ENCODE measurements at regions not wholly inside any gene's neighbourhood (a gene's known extent, or its start where the extent isn't known, plus 50 kb on each side); places are given as distances from the start of the nearest gene placed in this dataset.

DNA sequence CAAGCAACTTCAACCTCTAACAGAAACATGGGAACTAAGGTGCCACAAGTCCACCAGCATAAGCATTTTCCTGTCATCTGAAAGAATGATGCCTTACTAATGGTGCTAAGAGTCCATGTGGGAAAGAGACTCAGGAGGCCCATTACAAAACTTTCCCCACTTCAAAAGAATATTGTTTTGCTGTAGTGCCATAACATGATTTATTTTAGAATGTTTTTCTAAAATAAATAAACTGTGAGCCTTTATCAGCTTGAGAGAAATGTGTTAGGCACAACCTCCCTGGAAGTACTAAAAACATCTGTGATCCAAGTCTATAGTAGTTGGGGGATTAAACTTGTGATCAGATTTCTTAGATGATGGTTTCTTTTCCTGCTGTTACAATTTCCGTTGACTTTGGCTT is 330.1 kb upstream of the MAP3K7 start:
- DNase-seq (ENCODE audit: low read depth, low spot score): no peak
- no peak overlapping the region for H3K4me3 ChIP-seq (ENCODE audit: low read depth, low read length)
- H3K27me3 ChIP-seq (ENCODE audit: control insufficient read depth, insufficient read depth, low read length): no peaks in the 10 kb centered on the region
- H3K27ac ChIP-seq (ENCODE audit: low read depth, low read length): no peak overlapping the region
- TF ChIP-seq, protein P1, sequence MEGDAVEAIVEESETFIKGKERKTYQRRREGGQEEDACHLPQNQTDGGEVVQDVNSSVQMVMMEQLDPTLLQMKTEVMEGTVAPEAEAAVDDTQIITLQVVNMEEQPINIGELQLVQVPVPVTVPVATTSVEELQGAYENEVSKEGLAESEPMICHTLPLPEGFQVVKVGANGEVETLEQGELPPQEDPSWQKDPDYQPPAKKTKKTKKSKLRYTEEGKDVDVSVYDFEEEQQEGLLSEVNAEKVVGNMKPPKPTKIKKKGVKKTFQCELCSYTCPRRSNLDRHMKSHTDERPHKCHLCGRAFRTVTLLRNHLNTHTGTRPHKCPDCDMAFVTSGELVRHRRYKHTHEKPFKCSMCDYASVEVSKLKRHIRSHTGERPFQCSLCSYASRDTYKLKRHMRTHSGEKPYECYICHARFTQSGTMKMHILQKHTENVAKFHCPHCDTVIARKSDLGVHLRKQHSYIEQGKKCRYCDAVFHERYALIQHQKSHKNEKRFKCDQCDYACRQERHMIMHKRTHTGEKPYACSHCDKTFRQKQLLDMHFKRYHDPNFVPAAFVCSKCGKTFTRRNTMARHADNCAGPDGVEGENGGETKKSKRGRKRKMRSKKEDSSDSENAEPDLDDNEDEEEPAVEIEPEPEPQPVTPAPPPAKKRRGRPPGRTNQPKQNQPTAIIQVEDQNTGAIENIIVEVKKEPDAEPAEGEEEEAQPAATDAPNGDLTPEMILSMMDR (IDR thresholded peaks at IDR 0.05; ENCODE audit: low read depth, low read length): no peak
- ChIA-PET CTCF (no interaction called here), POLR2A (no interaction called here)
- H3K9me3 ChIP-seq (ENCODE audit: control insufficient read depth, insufficient read depth, low read length): no peaks in the 10 kb centered on the region

DNA sequence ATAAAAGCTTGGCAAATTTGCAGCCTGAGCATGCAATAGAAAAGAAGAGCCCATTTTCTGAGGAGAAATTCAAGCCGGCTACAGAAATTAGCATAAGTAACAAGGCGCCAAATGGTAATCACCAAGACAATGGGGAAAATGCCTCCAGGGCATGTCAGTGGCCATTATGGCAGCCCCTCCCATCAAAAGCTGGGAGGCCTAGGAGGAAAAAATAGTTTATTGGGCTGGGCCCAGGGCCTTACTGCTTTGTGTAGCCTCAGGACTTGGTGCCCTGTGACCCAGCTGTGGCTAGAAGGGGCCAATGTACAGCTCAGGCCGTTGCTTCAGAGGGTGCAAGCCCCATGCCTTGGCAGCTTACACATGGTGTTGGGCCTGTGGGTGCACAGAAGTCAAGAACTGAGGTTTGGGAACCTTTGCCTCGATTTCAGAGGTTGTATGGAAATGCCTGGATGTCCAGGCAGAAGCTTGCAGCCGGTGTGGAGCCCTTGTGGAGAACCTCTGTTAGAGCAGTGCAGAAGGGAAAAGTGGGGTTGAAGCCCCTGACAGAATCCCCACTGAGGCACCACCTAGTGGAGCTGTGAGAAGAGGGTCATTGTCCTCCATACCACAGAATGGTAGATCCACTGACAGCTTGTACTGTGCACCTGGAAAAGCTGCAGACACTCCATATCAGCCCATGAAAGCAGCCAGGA is 328.5 kb upstream of the MAP3K7 start:
- no peak for DNase-seq (ENCODE audit: low read depth, low spot score)
- no peak overlapping the region for H3K27ac ChIP-seq (ENCODE audit: low read depth, low read length)
- CTCF ChIA-PET: no interaction called here
- TF ChIP-seq, protein P1 (IDR thresholded peaks at IDR 0.05; ENCODE audit: low read depth, low read length): no peak
- no peak overlapping the region for H3K4me3 ChIP-seq (ENCODE audit: low read depth, low read length)
- POLR2A ChIA-PET: no interaction called here
- no peaks in the 10 kb centered on the region for H3K27me3 ChIP-seq (ENCODE audit: control insufficient read depth, insufficient read depth, low read length)
- no peaks in the 10 kb centered on the region for H3K9me3 ChIP-seq (ENCODE audit: control insufficient read depth, insufficient read depth, low read length)

DNA sequence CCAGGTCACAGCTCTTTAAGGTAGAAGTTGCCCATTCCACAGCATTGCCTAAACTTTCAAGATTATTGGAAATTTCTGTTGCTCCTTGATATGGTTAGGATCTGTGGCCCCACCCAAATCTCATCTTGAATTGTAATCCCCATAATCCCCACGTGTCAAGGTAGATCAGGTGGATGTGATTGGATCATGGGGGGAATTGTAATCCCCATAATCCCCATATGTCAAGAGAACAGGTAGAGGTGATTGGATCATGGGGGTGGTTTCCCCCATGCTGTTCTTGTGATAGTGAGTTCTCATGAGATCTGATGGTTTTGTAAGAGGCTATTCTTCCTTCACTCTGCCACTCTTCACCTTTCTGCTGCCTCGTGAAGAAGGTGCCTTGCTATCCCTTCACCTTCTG is 327.4 kb upstream of the MAP3K7 start:
- H3K9me3 ChIP-seq (ENCODE audit: control insufficient read depth, insufficient read depth, low read length): no peaks in the 10 kb centered on the region
- H3K27ac ChIP-seq (ENCODE audit: low read depth, low read length): no peak overlapping the region
- POLR2A ChIA-PET: no interaction called here
- TF ChIP-seq, protein P1 (IDR thresholded peaks at IDR 0.05; ENCODE audit: low read depth, low read length): no peak
- H3K27me3 ChIP-seq (ENCODE audit: control insufficient read depth, insufficient read depth, low read length): no peaks in the 10 kb centered on the region
- DNase-seq (ENCODE audit: low read depth, low spot score): no peak
- CTCF ChIA-PET: no interaction called here
- no peak overlapping the region for H3K4me3 ChIP-seq (ENCODE audit: low read depth, low read length)

DNA sequence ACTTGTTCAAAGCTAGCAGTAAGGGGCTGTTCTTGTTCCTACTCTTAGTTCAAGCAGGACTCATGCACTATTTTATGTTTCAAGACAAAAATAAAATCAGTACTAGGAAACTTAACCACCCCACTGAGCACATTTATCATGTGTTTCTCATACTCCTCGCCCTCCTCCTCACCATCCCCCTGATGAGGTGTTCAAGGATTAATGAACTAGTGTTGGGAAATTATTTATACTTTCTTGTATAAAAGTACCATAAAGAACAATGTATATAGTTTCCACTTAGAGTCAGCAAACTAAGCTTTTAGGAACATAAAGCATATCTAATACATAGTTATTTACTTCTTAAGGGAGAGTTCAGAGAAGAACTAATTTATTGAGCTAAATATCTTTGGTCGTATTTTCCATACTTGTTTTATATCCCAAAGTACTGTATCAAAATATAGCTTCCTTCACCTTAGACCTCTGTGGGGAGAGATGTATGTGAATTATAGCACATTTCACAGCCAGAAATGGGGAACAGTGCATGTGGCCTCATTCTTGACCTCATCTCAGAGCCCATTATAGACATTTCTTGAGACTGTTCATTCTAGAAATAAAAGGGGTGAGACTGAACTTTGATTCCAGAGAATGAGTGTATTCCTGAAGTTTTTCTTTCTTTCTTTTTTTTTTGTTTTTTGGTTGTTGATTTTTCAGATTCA is 326.5 kb upstream of the MAP3K7 start:
- H3K4me3 ChIP-seq (ENCODE audit: low read depth, low read length): no peak overlapping the region
- ChIA-PET POLR2A (no interaction called here), CTCF (no interaction called here)
- no peak overlapping the region for H3K27ac ChIP-seq (ENCODE audit: low read depth, low read length)
- H3K27me3 ChIP-seq (ENCODE audit: control insufficient read depth, insufficient read depth, low read length): no peaks in the 10 kb centered on the region
- TF ChIP-seq, protein P1 (IDR thresholded peaks at IDR 0.05; ENCODE audit: low read depth, low read length): no peak
- DNase-seq (ENCODE audit: low read depth, low spot score): no peak
- no peaks in the 10 kb centered on the region for H3K9me3 ChIP-seq (ENCODE audit: control insufficient read depth, insufficient read depth, low read length)

DNA sequence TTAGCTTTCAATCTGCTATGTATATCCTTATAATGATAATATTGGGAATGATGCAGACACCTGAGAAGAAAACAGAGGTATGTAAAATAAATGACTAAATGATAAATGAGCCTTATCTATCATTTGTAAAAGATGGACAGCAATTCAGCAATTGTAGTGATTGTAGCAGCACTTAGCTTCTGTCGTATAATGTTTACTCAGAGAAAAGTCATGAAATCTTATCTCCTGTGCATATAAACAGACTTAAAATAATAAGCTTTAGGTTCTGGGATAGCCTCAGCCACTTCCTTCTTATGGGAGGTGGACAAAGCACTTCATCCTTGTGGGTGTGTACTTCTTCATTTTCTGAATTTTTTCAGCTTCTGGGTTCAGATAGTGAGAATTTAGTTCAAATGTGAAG is 324.8 kb upstream of the MAP3K7 start:
- TF ChIP-seq, protein P1 (IDR thresholded peaks at IDR 0.05; ENCODE audit: low read depth, low read length): no peak
- Histone ChIP-seq H3K9me3 (ENCODE audit: control insufficient read depth, insufficient read depth, low read length) (no peaks in the 10 kb centered on the region), H3K4me3 (ENCODE audit: low read depth, low read length) (no peak overlapping the region), H3K27ac (ENCODE audit: low read depth, low read length) (no peak overlapping the region), H3K27me3 (ENCODE audit: control insufficient read depth, insufficient read depth, low read length) (no peaks in the 10 kb centered on the region)
- no peak for DNase-seq (ENCODE audit: low read depth, low spot score)
- POLR2A ChIA-PET: no interaction called here
- CTCF ChIA-PET: no interaction called here

Measured in AG04450 (cell line).